NCI-H748 (cell line): ENCODE measurements at regions not wholly inside any gene's neighbourhood (a gene's known extent, or its start where the extent isn't known, plus 50 kb on each side); places are given as distances from the start of the nearest gene placed in this dataset.
A peak's percentile ranks its signal among the peaks of the same experiment; 100 is the strongest.

ENCODE experiments used
- DNase-seq: peaks from one replicate; lab custom pipeline; 2025; ENCODE audit not compliant: unreplicated experiment; lab: John Stamatoyannopoulos, UW

DNA sequence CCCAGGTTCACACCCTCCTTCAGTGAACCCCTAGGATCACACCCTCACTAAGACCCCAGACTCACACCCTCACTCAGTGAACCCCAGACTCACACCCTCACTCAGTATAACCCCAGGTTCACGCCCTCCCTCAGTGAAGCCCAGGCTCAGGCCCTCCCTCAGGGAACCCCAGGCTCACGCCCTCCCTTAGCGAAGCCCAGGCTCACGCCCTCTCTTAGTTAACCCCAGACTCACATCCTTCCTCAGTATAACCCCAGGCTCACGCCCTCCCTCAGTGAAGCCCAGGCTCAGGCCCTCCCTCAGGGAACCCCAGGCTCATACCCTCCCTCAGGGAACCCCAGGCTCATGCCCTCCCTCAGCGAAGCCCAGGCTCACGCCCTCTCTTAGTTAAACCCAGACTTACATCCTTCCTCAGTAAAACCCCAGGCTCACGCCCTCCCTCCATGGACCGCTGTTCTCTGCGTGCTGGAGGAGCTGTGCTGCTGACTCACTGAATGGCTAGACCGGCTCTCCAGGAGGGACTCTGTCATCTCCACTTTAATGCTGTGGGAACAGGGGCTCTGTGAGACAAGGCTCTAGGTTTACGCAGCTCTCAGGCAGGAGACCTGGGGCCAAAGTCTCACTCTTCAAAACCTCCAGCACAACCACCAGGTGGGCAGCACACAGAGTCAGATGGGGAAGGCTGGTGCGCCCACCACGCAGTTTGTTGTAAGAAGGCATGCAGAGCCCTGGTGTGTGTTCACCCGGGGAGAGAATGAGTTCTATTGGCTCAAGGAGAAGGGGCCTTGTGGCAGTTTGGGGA is 506.9 kb upstream of the MYT1L start:
- no peak for DNase-seq

DNA sequence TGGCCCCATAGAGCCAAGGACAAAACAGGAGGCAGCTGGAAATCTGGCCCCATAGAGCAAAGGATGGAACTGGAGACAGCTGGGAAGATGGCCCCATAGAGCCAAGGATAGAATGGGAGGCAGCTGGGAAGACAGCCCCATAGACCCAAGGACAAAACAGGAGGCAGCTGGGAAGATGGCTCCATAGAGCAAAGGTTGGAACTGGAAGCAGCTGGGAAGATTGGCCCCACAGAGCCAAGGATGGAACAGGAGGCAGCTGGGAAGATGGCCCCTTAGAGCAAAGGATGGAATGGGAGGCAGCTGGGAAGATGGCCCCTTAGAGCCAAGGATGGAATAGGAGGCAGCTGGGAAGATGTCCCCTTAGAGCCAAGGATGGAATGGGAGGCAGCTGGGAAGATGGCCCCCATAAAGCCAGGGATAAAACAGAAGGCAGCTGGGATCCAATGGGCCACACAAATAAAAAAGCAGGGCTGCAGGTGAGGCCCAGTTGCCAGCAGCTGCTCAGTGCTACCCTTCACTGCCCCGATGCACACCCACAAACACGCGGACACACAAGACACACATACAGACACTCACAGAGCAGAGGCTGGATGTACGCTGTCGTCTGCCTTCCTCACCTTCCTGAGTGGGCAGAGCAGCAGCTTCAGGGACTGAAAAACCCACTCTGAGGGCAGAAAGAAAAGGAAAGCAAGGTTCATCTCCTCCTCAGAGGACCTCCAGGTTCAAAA is 505.4 kb upstream of the MYT1L start:
- DNase-seq, result no peak

DNA sequence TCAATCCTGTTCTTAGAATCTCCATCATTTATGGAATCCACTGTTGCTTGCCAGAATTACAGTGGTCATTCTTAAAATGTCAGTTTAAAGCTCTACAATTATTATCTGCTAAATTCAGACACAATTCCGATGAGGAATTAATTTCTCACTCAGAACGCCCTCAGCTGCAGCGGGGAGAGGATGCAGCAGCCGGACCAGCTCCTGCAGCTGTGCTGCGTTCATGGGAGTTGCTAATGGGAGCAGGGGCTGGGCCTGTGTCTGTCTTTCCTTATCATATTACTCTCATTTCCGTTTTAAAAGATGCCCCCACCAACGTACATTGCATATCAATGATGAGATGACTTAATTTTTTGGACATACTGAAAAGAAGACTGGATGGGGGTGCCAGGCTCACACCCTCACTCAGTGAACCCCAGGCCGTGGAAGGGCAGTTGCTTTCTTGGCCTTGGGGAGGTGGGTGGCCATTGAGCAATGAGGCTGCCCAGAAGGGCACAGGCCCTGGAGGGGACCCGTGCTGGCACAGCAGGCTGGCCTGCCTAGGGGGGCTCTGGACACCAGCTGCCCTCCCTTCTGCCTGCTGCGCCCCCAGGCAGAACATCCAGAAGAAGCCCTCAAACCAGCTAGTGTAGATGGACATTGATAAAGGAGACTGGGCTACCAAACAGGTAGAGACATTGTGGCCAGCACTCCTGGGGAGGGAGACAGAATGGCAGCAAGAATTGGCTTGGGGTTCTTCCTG is 503.6 kb upstream of the MYT1L start:
- no peak for DNase-seq

DNA sequence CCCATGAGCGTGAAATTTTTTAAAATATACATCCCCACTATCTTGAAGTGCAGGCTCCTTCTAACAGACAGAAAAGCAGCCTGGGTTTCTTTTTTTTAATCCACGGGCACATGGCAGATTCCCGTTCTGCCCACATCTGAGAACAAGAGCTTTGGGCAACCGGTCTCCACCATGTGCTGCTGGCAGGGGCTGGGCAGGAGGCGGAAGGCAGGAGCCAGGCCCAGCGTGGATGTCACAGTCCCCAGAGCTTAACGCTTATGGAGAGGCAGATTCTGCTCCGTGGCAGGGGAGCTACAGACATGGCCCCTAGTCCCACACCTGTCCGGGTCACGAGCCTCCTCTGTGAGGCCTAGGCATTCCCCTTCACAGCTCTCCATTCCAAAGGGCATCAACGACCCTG is 503.0 kb upstream of the MYT1L start:
- DNase-seq, result no peak

DNA sequence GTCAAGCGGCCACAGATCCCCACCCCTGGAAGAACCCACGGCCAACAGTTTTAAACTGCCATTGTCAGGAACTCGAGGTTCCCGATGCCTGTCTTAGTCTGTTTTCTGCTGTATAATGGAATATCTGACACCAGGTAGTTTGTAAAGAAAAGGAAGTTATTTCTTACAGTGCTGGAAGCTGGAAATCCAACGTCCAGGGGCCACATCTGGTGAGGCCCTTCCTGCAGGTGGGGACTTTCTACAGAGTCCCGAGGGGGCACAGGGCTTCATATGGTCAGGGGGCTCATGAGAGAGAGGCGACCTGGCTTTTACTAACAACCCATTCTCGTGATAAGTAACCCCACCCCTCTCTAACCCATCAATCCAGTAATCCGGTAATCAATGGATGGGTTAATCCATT is 501.6 kb upstream of the MYT1L start:
- no peak for DNase-seq

DNA sequence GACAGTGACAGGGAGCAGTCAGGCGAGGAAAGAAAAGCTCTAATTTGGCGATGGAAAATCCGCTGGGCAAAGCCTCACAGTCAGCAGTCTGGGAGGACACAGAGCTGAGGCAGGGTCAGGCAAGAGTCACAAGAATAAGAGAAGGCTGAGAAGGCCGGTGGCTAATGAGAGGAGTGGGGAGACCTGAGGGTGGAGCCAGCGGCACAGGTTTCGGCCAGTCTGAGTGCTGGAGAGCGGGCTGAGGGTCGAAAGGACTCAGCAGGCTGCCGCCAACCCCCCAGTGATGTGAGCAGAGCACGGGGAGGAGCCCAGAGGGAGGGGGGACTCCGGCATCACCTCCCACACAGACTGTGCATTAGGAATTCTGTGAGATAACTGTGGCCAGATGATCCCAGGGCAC is 500.6 kb upstream of the MYT1L start:
- no peak for DNase-seq

DNA sequence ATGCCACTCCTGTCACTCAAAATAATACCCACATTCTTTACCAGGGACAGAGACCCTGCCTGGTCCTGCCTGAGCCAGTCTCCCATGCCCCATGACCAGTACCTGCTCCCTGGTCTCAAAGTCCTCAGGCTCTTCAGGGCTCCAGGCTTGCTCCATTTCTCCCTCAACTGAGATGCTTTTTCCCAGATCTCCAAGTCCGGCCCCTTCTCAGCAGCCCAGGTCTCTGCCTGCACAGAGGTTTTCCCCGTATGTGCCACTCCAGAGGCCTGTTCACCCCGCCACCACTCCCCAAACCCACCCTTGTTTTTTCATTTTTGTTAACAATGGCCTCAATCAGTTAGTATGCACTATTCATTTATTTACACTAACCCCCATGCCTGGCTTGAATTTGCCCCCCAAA is 499.5 kb upstream of the MYT1L start:
- no peak for DNase-seq

DNA sequence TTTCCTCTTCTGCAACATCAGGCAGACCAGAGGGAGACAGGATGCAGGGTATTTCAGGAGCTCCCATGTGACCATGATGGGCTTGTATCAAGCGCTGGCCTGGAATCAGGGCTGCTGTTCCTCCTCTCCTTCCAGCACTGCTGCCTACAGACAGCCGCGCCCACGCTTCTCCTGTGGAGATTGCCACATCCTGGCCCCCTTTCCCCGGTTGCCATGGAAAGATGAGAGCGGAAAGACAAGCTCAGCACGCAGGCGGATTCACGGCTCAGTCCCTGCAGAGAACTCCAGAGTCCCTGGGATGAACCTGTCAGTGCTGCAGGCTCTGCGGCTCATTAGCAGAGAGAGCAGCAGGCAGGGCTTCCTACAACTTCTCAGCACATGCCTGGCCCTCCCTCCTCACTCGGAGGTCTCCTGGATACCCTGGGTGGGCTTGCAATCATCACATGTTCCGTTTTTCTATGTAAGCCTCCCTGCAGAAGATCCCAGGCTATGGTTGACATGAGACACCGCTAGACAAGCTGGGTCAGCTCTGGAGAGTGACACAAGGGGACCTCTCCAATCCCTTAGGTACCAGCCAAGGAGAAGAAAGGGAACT is 497.8 kb upstream of the MYT1L start:
- DNase-seq, result peak; percentile 64

DNA sequence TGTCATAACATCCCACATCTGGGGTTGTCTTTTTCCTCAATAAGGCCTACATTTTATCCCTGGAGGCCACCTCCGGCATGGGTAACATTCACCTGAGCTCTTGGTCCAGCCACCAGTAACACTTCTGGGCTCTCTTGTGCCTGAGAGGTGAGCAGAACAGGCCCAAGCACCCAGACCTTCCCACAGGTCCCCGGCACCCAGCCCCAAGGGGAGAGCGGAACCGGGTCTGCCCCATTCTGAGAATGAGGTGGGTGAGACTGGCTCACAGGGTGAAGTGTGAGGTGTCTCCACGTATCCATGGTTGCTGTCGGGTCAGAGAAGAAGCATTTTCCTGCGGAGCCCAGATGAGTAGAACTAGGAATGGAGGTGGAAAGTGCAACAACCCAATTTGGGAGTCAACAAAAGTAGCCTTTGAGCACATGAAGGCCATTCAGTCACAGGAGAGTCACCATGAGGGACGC is 496.7 kb upstream of the MYT1L start:
- no peak for DNase-seq

DNA sequence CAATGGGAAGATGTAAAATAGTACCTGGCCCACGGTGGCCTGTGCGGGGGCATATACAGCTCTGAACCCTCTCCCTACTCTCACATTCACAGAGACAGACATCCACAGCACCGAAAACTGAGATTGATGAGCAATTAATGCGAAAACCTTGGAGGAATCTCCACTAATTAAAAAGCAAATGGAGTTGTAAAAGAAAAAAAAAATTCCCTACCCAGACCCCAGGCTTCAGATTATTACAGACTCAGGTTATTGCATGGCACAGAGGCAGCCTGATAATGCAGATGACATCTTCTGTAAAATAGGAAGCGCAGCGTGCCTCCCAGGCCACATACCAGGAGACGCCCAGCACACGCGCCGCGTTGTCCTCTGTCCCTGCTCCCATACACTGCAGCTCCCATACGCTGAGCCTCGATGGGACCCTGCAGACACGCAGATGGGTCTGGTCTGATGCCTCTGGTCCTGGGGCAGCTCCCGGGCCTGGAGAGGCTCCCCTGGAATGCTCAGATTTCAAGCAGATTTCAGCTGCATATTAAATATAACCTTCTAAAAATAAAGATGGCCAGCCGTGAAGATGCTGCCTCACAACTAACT is 496.1 kb upstream of the MYT1L start:
- no peak for DNase-seq

DNA sequence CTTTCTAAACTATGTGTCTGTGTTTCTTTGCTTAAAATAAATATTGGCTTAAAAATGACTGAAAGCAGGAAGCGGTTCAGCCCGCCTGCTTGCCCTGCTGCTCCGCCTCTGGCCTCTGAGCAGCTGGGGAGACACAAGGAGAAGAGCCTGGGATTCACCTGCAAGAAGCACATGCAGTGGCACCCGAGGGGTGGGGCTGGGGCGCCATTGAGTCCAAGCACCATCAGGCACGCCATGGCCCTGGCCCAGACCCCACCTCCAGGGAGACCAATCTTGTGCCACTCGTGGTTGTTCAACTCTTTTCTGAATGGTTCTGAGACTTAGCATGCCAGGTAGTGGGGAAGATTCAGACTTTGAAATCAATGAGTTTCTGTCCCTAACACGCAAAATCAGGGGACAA is 495.5 kb upstream of the MYT1L start:
- DNase-seq, result no peak

DNA sequence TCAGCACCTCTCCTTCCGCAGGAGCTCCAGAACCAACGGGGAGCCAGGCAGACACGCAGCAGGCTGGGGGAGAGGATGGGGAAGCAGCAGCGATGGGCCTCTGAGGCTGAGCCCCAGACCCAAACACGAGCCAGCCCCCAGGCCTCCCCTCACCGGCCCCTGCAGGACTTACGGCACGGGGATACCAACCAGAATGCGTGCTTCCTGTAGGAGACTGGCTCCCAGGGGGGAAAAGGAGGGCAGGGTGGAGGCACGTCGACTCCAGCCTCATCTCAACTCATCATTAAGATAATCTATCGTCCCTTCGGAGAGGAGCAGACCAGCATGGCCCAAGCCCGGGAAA is 495.1 kb upstream of the MYT1L start:
- DNase-seq, result no peak

DNA sequence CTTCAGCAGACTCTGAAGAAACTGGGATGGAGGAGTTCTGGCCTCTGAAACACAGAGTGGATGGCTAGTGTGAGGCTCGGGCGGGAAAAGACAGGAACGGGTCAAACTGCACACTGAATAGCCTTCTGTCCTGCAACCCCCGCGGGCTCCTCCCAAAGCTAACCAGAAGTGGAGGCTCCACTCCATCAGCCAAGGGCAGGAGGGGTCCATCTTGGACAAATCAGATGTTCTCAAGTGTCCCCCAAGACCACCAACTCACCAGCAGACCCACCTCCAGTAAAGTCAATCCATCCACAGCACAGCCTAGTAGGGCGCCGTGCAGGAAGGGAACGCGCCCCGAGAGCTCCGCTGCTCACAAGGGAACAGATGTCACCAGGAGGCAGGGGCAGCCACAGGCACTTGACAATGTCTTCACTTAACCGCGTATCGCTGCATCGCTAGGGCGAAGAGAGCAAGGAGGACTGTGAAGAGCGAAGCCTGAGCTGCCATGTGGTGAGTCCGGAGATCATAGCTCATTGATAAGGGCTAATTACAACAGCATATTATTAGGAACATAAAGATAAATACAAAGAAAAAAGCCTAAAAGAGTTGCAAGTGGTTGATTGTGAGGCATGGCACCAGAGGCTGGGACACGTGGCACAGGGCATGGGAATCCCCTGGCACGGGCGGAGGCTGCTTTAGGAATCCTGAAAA is 494.6 kb upstream of the MYT1L start:
- no peak for DNase-seq

DNA sequence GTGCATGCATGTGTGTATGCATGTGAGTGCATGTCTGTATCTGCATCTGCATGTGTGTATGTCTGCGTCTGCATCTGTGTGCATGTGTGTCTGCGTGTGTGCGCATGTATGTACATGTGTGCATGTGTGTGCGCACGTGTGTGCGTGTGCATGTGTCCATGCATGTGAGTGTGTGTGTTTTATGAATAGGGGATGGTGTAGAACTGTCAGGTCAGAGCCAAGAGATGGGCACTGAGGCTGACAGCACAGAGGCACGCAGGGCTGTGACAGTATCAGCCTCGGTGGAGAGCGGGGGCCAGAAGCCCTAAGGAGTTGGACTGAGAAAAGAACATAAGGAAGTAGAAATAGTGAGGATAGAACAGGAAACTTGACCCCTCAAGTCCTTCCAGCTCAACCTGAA is 494.0 kb upstream of the MYT1L start:
- DNase-seq, result no peak

DNA sequence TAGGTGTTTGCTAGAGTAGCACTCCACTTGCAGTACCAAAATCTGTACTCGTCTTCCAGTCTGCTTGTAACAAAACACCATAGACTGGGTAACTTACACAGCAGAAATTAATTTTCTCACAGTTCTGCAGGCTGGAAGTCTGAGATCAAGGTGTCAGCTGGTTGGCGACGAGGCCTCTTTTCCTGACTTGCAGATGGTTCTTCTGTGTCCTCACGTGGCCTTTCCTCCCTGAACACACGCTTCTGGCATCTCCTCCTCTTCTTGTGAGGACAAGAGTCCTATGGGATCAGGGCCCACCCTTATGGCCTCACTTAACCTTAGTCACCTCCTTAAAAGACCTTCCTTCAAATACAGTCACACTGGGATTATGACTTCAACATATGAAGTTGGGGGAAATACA is 493.5 kb upstream of the MYT1L start:
- DNase-seq, result no peak

DNA sequence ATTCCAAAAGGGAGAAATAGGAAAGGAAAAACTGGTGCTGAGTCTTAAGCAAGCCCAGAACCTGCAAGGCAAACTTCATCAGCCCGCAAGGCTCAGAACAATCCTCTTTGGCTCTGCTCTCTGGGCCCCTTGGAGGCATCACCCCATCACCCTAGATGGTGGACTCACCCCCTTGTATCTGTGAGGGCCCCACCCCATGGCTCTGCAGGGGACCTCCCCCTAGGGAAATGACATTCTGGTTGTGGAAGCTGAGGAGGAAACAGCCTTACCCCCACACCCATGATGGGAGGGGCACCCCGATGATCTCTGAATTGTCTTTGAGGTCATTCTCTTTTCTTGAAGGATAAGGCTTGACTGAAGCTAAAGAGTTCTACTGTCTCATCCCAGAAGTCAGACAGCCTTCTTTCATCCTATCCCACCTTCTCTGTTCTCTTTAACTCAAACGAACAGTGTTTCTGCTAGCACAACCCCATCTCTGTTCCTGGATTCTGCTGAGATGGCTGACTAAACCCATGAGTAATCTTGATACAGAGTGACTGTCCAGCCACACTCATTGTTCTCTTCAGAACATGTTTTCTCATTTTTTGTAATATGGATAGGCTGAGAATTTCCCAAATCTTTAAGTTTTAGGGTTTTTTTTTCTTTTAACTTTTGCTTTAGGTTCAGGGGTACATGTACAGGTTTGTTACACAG is 492.1 kb upstream of the MYT1L start:
- DNase-seq, result no peak

DNA sequence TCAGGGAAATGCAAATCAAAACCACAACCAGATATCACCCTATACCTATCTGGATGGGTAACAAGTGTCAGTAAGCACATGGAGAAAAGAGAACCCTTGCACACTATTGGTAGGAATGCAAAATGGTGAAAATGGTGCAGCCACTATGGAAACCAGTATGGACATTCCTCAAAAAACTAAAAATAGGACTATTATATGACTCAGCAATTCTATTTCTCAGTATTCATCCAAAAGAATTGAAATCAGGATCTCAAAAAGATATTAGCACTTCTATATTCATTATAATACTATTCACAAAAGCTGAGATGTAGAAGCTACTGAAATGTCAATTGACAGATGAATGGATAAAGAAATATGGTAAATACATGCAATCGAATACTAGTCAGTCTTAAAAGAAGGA is 491.1 kb upstream of the MYT1L start:
- DNase-seq, result no peak

DNA sequence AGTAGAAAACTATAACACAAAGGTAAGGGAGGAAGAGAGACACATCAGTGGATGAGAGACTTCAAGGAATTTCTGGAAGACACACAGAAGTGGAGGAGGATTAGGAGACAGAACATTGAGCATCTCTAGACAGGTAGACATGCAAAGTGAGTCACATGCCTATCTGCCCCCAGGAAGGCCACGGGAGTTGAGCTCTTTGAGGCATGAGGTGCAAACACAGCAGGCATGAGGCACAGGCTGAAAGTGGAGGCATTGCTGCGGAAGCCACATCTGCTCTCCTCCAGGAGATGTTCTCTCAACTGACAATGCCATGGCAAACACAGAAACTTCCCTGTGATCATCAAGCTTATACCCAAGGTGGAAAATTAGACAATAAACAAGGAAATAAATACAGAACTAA is 481.6 kb upstream of the MYT1L start:
- DNase-seq, result no peak

DNA sequence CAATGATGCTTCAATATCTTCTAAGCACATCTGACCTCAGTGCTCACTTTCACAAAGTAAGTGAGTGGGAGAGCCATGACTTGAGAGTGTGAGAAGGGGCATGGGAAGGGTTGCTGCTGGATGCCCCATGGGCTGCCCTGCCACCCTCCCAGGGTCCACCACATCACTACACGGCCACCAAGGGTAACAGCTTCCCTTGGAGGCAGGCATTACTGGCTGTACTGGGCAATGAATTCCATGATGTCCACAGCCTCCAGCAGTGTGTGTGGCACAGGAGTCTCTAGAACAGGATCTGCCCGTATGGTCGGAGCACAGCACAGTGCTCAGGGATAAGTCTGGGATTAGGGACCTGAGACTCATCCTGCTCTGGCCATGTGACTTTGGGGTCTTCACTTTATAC is 481.0 kb upstream of the MYT1L start:
- DNase-seq, result no peak

DNA sequence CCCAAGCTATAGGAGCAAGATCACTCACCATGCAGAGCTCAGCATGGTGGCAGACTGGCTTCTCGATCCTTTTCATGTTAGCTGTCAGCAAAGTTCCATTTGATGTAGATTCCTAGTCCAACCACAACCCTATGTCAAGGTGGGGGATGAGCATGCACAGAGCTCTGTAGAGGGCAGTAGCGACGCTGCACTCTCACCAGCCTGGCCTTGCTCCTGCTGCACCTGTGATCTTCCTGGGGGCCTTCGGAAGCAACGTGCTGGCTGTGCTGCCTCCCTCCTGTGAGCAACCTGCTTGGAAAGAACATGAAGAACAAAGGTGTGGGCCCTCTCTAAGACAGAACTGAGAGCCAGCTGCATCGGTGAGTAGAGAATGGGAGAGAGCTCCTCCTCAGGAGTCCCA is 479.4 kb upstream of the MYT1L start:
- DNase-seq, result no peak
